ENCODE measurements at regions not wholly inside any gene's neighbourhood (a gene's known extent, or its start where the extent isn't known, plus 50 kb on each side); places are given as distances from the start of the nearest gene placed in this dataset.

DNA sequence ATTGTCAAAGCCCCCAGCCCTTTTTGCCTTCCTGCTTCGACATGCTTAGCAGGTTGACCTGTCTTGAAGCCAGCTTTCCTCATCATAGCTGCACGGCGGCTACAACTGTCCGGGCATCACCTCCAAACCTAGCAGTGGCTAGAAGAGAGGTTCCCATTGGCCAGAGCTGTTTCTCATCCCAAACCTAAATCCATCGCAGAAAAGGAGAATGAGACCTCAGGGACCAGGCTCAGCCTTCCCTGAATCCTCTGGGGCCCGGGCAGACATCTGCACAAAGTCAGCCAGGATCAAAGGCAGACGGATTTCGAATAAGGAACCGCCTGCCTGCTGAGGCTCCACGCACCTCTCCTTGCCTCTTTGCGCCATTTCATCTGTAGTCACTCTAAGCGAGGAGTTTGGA is 101.7 kb upstream of the SLC66A3 start:
- TF ChIP-seq, protein P1, sequence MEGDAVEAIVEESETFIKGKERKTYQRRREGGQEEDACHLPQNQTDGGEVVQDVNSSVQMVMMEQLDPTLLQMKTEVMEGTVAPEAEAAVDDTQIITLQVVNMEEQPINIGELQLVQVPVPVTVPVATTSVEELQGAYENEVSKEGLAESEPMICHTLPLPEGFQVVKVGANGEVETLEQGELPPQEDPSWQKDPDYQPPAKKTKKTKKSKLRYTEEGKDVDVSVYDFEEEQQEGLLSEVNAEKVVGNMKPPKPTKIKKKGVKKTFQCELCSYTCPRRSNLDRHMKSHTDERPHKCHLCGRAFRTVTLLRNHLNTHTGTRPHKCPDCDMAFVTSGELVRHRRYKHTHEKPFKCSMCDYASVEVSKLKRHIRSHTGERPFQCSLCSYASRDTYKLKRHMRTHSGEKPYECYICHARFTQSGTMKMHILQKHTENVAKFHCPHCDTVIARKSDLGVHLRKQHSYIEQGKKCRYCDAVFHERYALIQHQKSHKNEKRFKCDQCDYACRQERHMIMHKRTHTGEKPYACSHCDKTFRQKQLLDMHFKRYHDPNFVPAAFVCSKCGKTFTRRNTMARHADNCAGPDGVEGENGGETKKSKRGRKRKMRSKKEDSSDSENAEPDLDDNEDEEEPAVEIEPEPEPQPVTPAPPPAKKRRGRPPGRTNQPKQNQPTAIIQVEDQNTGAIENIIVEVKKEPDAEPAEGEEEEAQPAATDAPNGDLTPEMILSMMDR (IDR thresholded peaks at IDR 0.05): no peak
- Histone ChIP-seq H3K4me1 (no peaks in the 10 kb centered on the region), H3K9me3 (no peaks in the 10 kb centered on the region), H3K4me3 (no peak overlapping the region), H3K27me3 (no peaks in the 10 kb centered on the region), H3K27ac (no peak overlapping the region), H3K36me3 (no peaks in the 10 kb centered on the region)
- intact Hi-C loops (cut with DNase I): no loop called here
- ATAC-seq (no peak), DNase-seq (no peak)

DNA sequence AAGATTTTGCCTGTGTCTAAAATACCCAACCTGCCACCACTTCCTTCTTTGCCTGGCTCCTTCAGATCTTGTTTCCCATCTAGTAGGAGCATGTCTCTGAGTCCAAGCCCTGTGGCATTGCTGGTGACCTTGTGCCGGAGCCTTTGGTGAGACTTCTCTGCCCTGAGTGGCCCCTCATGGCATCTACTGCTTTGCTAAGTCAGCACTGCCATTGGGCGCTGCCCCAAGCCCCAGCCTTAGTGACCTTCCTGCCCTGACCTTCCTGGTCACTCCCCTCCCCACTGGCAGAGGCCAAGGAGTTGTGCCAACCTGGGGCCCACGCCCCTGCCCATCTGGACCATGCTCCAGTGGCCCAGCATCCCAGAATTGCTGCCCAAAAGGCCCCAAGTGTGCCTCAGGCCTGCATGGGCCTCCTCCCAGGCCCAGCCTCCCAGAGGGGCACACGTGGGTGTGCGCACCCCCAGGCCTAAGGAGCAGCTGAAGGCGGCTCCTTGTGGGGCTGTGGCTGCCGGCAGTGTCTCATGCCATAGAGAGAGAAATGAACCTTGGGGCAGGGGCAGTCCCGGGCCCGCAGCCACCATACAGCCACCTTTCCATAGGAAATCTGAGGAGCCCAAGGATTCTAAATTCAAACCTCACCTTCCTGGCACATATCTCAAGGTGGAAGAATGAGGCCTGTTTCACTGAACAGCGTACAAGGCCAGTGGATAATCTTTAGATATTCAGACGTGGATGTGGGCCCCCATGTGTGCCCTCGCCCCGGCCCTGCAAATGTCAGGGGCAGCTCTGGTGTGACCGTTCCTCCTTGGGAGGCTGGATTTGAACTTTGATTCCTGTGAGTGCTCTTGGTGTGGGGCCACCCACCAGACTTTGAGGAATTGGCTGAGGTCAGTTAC is 100.2 kb upstream of the SLC66A3 start:
- no peaks in the 10 kb centered on the region for H3K36me3 ChIP-seq
- H3K4me1 ChIP-seq: no peaks in the 10 kb centered on the region
- TF ChIP-seq, protein P1 (IDR thresholded peaks at IDR 0.05): no peak
- H3K27me3 ChIP-seq: no peaks in the 10 kb centered on the region
- no peak overlapping the region for H3K4me3 ChIP-seq
- ATAC-seq: peak; percentile 27
- intact Hi-C loops (cut with DNase I): no loop called here
- DNase-seq: no peak
- H3K27ac ChIP-seq: no peak overlapping the region
- H3K9me3 ChIP-seq: no peaks in the 10 kb centered on the region

GRCh38 chr2:11055679-11056215 is 99.5 kb upstream of the SLC66A3 start:
- ATAC-seq (no peak), DNase-seq (no peak)
- Histone ChIP-seq H3K4me1 (no peaks in the 10 kb centered on the region), H3K27me3 (no peaks in the 10 kb centered on the region), H3K36me3 (no peaks in the 10 kb centered on the region), H3K9me3 (no peaks in the 10 kb centered on the region), H3K27ac (no peak overlapping the region), H3K4me3 (no peak overlapping the region)
- TF ChIP-seq, protein P1 (IDR thresholded peaks at IDR 0.05): no peak
- intact Hi-C loops (cut with DNase I): no loop called here

DNA sequence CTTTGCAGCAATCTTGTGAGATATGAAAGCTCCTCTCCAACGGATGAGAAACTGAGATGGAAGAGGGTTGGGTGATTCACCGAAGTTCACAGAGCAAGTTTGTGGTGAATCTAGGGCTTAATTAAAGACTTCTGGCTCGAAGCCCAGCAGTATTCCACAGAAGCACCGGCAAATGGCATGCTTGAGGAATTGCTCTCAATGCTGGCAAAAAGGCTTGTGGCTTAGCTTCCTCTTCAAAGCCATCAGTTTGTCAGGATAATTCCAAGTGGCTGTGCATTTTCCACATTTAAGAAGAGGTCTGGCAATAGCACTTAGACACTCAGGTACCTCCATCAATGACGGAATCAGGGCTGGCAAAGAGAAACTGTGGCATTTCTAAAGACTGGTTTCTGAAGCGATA is 98.7 kb upstream of the SLC66A3 start:
- no peaks in the 10 kb centered on the region for H3K36me3 ChIP-seq
- DNase-seq (no peak), ATAC-seq (no peak)
- TF ChIP-seq, protein P1 (IDR thresholded peaks at IDR 0.05): no peak
- no peaks in the 10 kb centered on the region for H3K4me1 ChIP-seq
- no peak overlapping the region for H3K4me3 ChIP-seq
- H3K27me3 ChIP-seq: no peaks in the 10 kb centered on the region
- H3K9me3 ChIP-seq: no peaks in the 10 kb centered on the region
- intact Hi-C loops (cut with DNase I): no loop called here
- no peak overlapping the region for H3K27ac ChIP-seq

GRCh38 chr2:11057031-11057430 is 98.2 kb upstream of the SLC66A3 start:
- Histone ChIP-seq H3K4me1 (no peaks in the 10 kb centered on the region), H3K9me3 (no peaks in the 10 kb centered on the region), H3K36me3 (no peaks in the 10 kb centered on the region), H3K27ac (no peak overlapping the region), H3K4me3 (no peak overlapping the region), H3K27me3 (no peaks in the 10 kb centered on the region)
- DNase-seq (no peak), ATAC-seq (no peak)
- intact Hi-C loops (cut with DNase I): no loop called here
- TF ChIP-seq, protein P1 (IDR thresholded peaks at IDR 0.05): no peak

Measured in upper lobe of right lung (tissue), 1 donor.